GM12878 (cell line): ENCODE measurements at regions not wholly inside any gene's neighbourhood (a gene's known extent, or its start where the extent isn't known, plus 50 kb on each side); places are given as distances from the start of the nearest gene placed in this dataset.

Source experiments
- ATAC-seq: fragments of 200-7000 bp; cut with Tn5 transposase; 3 replicates; pipeline ENCODE4 v1.9.1; 2020; ENCODE audit warnings: mild to moderate bottlenecking, moderate library complexity
- BruUV-seq: library from RNA; stranded (reverse); fragments of 400-500 nt; replicated peaks from 2 replicates; lab custom pipeline; 2021; lab: Mats Ljungman, UMichigan
- CTCF ChIA-PET: fragments of 300-600 bp; sonication (Branson Sonifier 250); formaldehyde crosslinking; extraction: SDS; loops from one replicate; lab custom pipeline; 2021; ENCODE audit warnings: inconsistent platforms; lab: Yijun Ruan, JAX
- POLR2A ChIA-PET: fragments of 350-600 bp; formaldehyde crosslinking; extraction: SDS; loops from one replicate; lab custom pipeline; 2021; ENCODE audit warnings: inconsistent platforms; lab: Charles Lee
- RAD21 ChIA-PET: fragments of 300-600 bp; sonication (Branson Sonifier 250); formaldehyde crosslinking; loops from one replicate; lab custom pipeline; 2023; ENCODE audit warnings: antibody characterized with exemption; ENCODE audit not compliant: unreplicated experiment; lab: Charles Lee
- SMC1A ChIA-PET: fragments of 300-600 bp; sonication (Branson Sonifier 250); formaldehyde crosslinking; loops from one replicate; lab custom pipeline; 2023; ENCODE audit not compliant: unreplicated experiment, uncharacterized antibody; lab: Charles Lee
- DNase-seq: peaks from one replicate; pipeline ENCODE4 v3.0.0-alpha.2; 2011; ENCODE audit warnings: low read depth, low spot score
- FAIRE-seq: peaks from 3 replicates; lab custom pipeline; 2011; peaks lifted over from hg19 to GRCh38; lab: Jason Lieb, UNC
- H2AFZ ChIP-seq: 2 replicates; pipeline ENCODE4 v1.6.0; 2011; ENCODE audit warnings: low read depth, low read length, control low read depth; ENCODE audit not compliant: control insufficient read depth
- H3K27ac ChIP-seq: 2 replicates; pipeline ENCODE4 v1.5.1; 2011; ENCODE audit warnings: control low read depth; ENCODE audit not compliant: control insufficient read depth, insufficient read depth
- H3K27me3 ChIP-seq, 2 experiments: replicated peaks in 1 of 2; 2 replicates each; pipeline versions ENCODE4 v1.6.0 to v1.6.1; 2011; ENCODE audit warnings: low read length in 1 of 2; ENCODE audit not compliant: control insufficient read depth in 2 of 2, insufficient read depth in 2 of 2
- H3K36me3 ChIP-seq, 2 experiments: 2 replicates each; pipeline ENCODE4 v1.5.1; 2011; ENCODE audit warnings: low read length in 1 of 2; ENCODE audit not compliant: control insufficient read depth in 2 of 2, insufficient read depth in 2 of 2
- H3K4me1 ChIP-seq: 2 replicates; pipeline ENCODE4 v1.6.1; 2011; ENCODE audit warnings: mild to moderate bottlenecking, low read length, moderate library complexity, mixed read lengths; ENCODE audit not compliant: control insufficient read depth, insufficient read depth
- H3K4me2 ChIP-seq: 2 replicates; pipeline ENCODE4 v1.6.0; 2011; ENCODE audit warnings: control low read depth; ENCODE audit not compliant: control insufficient read depth, insufficient read depth
- H3K4me3 ChIP-seq: fragments of 200-600 bp; sonication (generic); 2 replicates; pipeline ENCODE4 v1.5.1; 2016
- H3K79me2 ChIP-seq: 2 replicates; pipeline ENCODE4 v1.6.0; 2011; ENCODE audit warnings: low read length; ENCODE audit not compliant: control insufficient read depth, insufficient read depth
- H3K9ac ChIP-seq: 2 replicates; pipeline ENCODE4 v1.8.0; 2011; ENCODE audit warnings: low read length, control low read depth, mixed read lengths; ENCODE audit not compliant: control insufficient read depth, insufficient read depth
- H3K9me3 ChIP-seq: replicated peaks from 3 replicates; pipeline ENCODE4 v1.5.1; 2011; ENCODE audit warnings: mild to moderate bottlenecking, low read length; ENCODE audit not compliant: control insufficient read depth, insufficient read depth
- H4K20me1 ChIP-seq: 2 replicates; pipeline ENCODE4 v1.6.0; 2011; ENCODE audit not compliant: control insufficient read depth, insufficient read depth
- FOS ChIP-seq: IDR thresholded peaks from 3 replicates; pipeline ENCODE4 v1.6.1; 2011; ENCODE audit warnings: borderline replicate concordance; ENCODE audit not compliant: insufficient read length; ENCODE audit errors: extremely low read depth
- FOXK2 ChIP-seq: fragments of 450-650 bp; IDR thresholded peaks from 2 replicates; pipeline ENCODE4 v1.6.1; 2017; ENCODE audit warnings: mild to moderate bottlenecking, moderate library complexity
- IRF5 ChIP-seq: fragments of 450-650 bp; IDR thresholded peaks from 2 replicates; pipeline ENCODE4 v1.6.1; 2017; ENCODE audit warnings: borderline replicate concordance
- JUNB ChIP-seq: IDR thresholded peaks from 2 replicates; pipeline ENCODE4 v1.6.1; 2016; ENCODE audit warnings: antibody characterized with exemption, mild to moderate bottlenecking
- LARP7 ChIP-seq: fragments of 450-650 bp; IDR thresholded peaks from 2 replicates; pipeline ENCODE4 v1.6.1; 2017; ENCODE audit warnings: mild to moderate bottlenecking
- MYC ChIP-seq: IDR thresholded peaks from 2 replicates; pipeline ENCODE4 v1.6.1; 2011; ENCODE audit warnings: mild to moderate bottlenecking, low read length, moderate library complexity, inconsistent platforms; ENCODE audit not compliant: insufficient read depth, insufficient replicate concordance, insufficient read length, severe bottlenecking
- NFIC ChIP-seq: IDR thresholded peaks from 2 replicates; pipeline ENCODE4 v1.6.1; 2012; ENCODE audit warnings: low read depth, mild to moderate bottlenecking, inconsistent platforms, low read length, moderate library complexity
- NKRF ChIP-seq: fragments of 450-650 bp; conservative IDR thresholded peaks from 2 replicates; pipeline ENCODE4 v1.6.1; 2017; ENCODE audit warnings: mild to moderate bottlenecking, moderate library complexity
- POLR2AphosphoS5 ChIP-seq: IDR thresholded peaks from 2 replicates; pipeline ENCODE4 v1.6.1; 2011; ENCODE audit warnings: mild to moderate bottlenecking, low read length, inconsistent platforms
- SREBF1 ChIP-seq: IDR thresholded peaks from 2 replicates; pipeline ENCODE4 v1.6.1; 2012; ENCODE audit warnings: mild to moderate bottlenecking, low read length
- TARDBP ChIP-seq: IDR thresholded peaks from 2 replicates; pipeline ENCODE4 v1.6.1; 2016; ENCODE audit warnings: borderline replicate concordance
- WRNIP1 ChIP-seq: IDR thresholded peaks from 2 replicates; pipeline ENCODE4 v1.6.1; 2011; ENCODE audit warnings: low read depth, low read length, improper control_type of control experiment, borderline replicate concordance
- ZNF24 ChIP-seq: fragments of 450-650 bp; IDR thresholded peaks from 2 replicates; pipeline ENCODE4 v1.6.1; 2017; ENCODE audit warnings: antibody characterized with exemption, mild to moderate bottlenecking
- ZSCAN29 ChIP-seq: fragments of 450-650 bp; IDR thresholded peaks from 2 replicates; pipeline ENCODE4 v1.6.1; 2017; ENCODE audit warnings: mild to moderate bottlenecking, moderate library complexity
- WGBS: methylation state at CpG from one replicate; pipeline ENCODE4 v1.1.6; 2016; ENCODE audit warnings: low lambda C conversion rate; ENCODE audit not compliant: insufficient replicate concordance, insufficient coverage; ENCODE audit errors: missing lambda C conversion rate; 5-methylcytosine and 5-hydroxymethylcytosine counted together
- in situ Hi-C: fragments of 300-500 bp; cut with MboI; formaldehyde crosslinking; loops from 9 replicates; pipeline ENCODE4 v1.14.3; 2018; ENCODE audit warnings: mixed read lengths
- intact Hi-C: fragments of 100-400 bp; cut with micrococcal nuclease; formaldehyde crosslinking; loops from one replicate; pipeline ENCODE4 v1.14.2; 2022; ENCODE audit not compliant: unreplicated experiment

- ATAC-seq (peak; percentile 38; the same call in 1 of the 3 replicates), DNase-seq (no peak), FAIRE-seq (no peak)
- RAD21 ChIA-PET: no interaction called here
- no peak overlapping the region for H3K9ac ChIP-seq
- in situ Hi-C loops (no loop called here), intact Hi-C loops (no loop called here)
- POLR2A ChIA-PET: no interaction called here
- H3K4me2 ChIP-seq: no peak overlapping the region
- H3K4me1 ChIP-seq: no peaks in the 10 kb centered on the region
- H4K20me1 ChIP-seq: no peaks in the 10 kb centered on the region
- no TSS peak for BruUV-seq
- SMC1A ChIA-PET: interaction anchor here (1.6 kb wide), 1 partner anchor 10 kb away, joined by 5 read pairs; no protein-coding TSS in a partner anchor
- CTCF ChIA-PET: interaction anchor here (2.0 kb wide), 1 partner anchor 10 kb away, joined by 7 read pairs; no protein-coding TSS in a partner anchor
- no peak overlapping the region for H2AFZ ChIP-seq
- 0 out of 4 replicates have a peak, but pooled peaks cover 0 to 2% of the 10 kb centered on the region in 2 experiments for H3K27me3 ChIP-seq
- no peak overlapping the region for H3K27ac ChIP-seq
- no peaks in the 10 kb centered on the region for H3K9me3 ChIP-seq
- WGBS: 32% methylated on average over 4 of the region's 4 CpGs
- H3K79me2 ChIP-seq: no peaks in the 10 kb centered on the region
- TF ChIP-seq IRF5: no peak
- no peak for TF ChIP-seq WRNIP1
- no peak for TF ChIP-seq POLR2AphosphoS5
- TF ChIP-seq MYC: no peak
- TF ChIP-seq SREBF1: no peak
- no peak for TF ChIP-seq FOXK2
- no peak for TF ChIP-seq NFIC
- TF ChIP-seq FOS: no peak
- no peak for TF ChIP-seq JUNB
- no peak for TF ChIP-seq NKRF
- no peak for TF ChIP-seq LARP7
- TF ChIP-seq TARDBP: no peak
- TF ChIP-seq ZNF24: no peak
- no peak for TF ChIP-seq ZSCAN29
- no peaks in the 10 kb centered on the region for H3K36me3 ChIP-seq
- H3K4me3 ChIP-seq: no peak overlapping the region
Observed at GRCh38 chr2:204187229-204188083, 250.9 kb downstream of the ICOS start.
